Astrocyte of the hippocampus (primary cell): ENCODE measurements at regions not wholly inside any gene's neighbourhood (a gene's known extent, or its start where the extent isn't known, plus 50 kb on each side); places are given as distances from the start of the nearest gene placed in this dataset.

Source experiments
- DNase-seq: peaks from one replicate; pipeline ENCODE4 v3.0.0; 2011; ENCODE audit warnings: low read depth, low spot score

DNA sequence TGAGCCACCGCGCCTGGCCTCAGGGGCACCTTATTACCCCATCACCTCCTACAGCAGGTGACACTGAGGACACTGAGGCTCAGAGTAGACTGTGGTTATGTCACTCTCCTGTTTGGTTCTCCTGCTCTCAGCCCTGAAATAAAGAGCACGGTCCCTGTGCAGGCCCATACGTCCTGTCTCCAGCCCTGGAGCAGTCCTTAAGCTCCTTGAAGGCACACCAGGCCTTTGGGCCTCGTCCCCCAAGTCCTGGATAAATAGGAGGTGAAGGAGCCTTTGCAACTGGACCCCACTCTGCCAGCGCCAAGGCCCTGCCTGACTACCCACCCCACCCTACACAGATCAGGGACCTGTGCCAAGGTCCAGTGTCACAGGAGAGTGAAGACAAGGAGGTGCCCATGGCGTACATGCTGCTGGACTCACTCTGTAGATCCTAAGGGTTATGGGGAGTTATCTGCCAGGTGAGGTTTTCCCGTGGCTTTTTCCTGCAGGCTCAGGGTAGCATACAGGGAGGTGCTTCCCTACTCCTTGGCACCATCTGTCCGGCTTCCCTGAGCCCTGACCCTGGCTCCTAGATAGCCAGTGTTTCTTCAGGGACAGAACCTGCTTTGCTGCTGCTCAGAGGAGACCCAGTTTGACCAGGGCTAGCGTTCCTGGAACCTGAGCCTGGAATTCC lies 253.2 kb downstream of the SEC14L1 start:
- no peak for DNase-seq

GRCh38 chr17:77394540-77395295 lies 253.9 kb downstream of the SEC14L1 start:
- peak; percentile 93 for DNase-seq

- DNase-seq = no peak
Measured at GRCh38 chr17:77395501-77396048, 254.8 kb downstream of the SEC14L1 start.

DNA sequence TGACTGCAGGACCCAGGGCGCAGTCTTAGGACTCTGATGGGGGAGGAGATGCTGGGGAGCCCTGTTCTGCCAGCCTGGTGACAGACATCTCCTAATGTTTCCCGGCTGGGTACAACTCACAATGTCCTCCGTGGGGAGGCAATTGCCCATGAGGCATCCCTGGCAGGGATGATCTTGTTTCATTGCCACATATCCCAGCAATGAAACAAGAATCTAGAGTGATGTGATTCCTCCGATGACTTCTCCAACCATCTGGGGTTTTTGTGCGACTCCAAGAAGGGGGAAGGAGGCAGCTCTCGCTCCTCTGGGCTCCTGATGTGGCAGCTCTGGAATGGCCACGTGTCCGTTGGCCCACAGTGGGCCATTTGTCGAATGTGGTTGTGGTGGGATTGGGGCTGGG lies 255.8 kb downstream of the SEC14L1 start:
- DNase-seq = no peak

GRCh38 chr17:77398274-77398673 lies 257.5 kb downstream of the SEC14L1 start:
- DNase-seq = no peak

DNA sequence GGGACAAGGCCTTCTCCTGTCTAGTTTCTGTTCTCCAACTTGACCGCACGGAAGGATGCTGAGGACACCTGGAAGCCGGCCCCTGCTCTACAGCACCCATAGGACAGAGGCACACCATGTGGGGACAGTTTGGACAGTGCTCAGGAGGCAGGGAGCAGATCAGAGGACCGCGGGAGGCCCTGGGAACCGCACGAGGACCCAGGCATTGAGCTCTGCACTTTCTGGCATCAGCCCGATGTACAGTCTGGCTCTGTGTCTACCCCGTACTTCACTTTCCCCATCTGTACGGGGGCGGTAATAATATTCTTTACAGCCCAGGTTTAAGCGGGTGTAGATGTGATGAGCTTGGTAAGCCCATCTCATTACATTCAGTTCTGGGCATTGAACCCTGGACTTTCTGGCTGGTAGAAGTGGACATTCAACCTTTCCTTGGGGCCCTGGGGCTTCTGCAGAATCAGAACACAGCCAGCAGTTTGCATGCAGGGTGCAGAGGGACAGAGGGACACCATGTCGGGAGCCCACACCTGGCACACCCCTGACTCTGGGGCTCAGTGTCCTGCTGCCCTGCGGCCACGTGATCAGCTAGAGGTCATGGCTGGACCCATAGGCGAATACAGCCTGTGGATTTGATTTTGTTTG lies 258.7 kb downstream of the SEC14L1 start:
- no peak for DNase-seq

DNA sequence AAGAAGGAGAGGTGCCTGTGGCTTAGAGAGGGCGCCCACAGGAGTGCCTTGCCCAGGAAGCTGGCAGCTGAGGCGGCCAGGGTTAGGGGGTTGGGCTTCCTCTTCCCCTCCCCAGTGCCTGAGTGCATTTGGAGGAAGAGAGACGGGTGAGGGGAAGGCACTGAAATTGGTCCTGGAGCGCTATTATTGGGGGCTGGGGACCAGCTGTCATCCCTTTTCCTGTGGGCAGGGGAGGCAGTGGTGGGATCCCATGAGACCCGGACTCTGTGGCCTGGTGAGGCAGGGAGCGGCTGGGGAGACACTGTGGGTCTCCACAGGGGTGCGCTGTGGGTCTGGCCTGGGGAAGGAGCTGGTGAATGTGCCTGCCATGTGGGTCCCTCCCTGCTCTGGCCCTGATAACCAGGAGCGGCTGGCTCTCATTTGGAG lies 259.7 kb downstream of the SEC14L1 start:
- DNase-seq = no peak

DNA sequence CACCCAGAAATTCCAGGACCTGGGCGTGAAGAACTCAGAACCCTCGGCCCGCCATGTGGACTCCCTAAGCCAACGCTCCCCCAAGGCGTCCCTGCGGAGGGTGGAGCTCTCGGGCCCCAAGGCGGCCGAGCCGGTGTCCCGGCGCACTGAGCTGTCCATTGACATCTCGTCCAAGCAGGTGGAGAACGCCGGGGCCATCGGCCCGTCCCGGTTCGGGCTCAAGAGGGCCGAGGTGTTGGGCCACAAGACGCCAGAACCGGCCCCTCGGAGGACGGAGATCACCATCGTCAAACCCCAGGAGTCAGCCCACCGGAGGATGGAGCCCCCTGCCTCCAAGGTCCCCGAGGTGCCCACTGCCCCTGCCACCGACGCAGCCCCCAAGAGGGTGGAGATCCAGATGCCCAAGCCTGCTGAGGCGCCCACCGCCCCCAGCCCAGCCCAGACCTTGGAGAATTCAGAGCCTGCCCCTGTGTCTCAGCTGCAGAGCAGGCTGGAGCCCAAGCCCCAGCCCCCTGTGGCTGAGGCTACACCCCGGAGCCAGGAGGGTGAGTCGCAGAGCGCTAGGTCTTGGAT lies 261.5 kb downstream of the SEC14L1 start:
- no peak for DNase-seq

DNA sequence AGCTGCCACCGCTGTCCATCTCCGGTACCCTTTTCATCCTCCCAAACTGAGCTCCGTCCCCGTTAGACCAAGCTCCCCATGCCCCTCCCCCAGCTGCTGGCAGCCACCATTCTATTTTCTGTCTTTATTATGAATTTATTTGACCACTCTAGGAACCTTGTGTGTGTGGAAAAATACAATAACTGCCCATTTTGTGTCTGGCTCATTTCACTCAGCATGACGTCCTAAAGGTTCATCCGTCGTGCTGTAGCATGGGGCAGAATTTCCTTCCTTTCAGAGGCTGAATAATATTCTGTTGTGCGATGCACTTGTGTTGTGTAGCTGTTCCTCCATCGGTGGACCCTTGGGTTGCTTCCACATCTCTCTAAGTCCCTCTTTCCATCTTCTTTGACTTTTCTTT lies 263.1 kb downstream of the SEC14L1 start:
- no peak for DNase-seq

DNA sequence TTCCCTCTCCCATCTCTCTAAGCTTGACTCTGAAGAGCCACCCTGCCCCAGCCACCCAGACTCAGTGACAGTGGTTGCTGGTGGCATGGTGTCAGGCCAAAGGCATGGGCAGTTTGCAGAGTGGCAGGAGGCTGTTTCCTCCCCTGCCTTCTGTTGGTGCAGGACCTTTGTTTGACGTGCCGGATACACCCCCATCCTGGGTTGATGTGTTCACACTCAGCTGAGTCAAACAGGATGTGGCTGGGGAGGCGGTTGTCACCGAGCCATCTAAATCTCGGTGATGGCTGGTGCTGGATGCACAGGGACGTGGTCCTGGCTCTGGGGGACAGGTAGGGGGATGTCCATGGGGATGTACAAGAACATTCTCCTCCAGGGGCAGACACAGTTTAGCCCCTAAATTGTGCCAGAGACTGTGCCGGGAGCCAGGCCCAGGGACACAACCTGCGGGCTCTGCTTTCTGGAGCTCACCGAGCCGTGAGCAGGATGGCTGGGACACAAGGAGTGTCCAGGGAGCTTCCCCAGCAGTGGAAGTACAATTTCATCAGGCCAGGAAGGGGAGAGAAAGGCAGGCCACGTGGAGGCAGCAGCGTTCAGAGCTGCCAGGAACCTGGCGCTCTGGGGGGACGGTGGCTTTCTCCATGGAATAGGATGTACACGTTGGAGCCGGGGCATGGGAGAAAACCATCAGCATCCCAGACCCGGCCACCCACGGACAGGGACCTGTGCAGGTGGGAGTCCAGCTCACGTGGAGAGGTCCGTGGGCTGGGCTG lies 264.2 kb downstream of the SEC14L1 start:
- DNase-seq = peak; percentile 82

- DNase-seq = no peak
Measured at GRCh38 chr17:77405867-77406732, 265.3 kb downstream of the SEC14L1 start.

DNA sequence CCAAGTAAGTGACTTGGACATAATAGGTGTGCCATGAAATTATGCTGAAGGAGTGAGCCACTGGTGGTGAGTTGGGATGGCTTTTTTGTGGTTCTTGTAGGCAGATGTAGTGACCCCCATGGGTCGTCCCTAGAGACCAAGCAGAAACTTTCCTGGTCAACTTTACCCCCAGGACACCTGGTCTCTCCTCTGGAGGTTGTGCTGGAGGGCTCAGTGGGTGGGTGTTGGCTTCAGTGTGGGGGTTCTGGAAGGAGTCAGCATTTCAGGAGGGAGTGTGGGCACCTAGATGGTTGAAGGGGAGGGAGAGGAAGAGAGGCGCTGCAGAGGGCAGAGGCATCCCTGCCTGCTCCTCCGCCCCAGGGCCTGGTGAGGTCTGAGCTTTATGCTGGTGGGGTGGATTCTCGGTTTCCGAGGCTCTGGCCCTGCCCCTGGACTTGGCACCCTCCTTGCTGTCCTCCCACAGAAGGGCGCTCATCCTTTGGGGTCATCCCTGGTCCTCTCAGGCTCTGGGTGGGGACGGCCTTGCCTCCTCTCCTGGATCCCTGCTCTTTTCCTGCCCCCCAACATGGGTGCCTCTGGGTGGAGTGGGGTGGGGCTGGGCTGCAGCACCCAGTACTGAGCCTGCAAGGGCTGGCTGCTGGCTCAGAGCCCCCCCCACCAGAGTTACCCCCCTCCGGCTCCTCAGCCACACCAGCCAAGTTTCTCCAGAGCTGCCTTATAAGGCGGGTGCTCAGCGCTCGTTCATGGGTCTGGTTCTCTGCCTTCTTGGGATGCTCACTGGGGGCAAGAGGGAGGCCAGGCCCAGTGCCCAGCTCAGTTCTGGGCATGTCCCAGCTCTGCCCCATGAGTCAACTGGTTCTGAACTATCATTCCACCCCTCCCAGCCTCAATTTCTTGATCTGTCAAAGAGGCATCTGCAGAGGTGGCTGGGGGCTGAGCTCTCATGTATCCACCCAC lies 266.8 kb downstream of the SEC14L1 start:
- no peak for DNase-seq

GRCh38 chr17:77408284-77408683 lies 267.5 kb downstream of the SEC14L1 start:
- no peak for DNase-seq

DNA sequence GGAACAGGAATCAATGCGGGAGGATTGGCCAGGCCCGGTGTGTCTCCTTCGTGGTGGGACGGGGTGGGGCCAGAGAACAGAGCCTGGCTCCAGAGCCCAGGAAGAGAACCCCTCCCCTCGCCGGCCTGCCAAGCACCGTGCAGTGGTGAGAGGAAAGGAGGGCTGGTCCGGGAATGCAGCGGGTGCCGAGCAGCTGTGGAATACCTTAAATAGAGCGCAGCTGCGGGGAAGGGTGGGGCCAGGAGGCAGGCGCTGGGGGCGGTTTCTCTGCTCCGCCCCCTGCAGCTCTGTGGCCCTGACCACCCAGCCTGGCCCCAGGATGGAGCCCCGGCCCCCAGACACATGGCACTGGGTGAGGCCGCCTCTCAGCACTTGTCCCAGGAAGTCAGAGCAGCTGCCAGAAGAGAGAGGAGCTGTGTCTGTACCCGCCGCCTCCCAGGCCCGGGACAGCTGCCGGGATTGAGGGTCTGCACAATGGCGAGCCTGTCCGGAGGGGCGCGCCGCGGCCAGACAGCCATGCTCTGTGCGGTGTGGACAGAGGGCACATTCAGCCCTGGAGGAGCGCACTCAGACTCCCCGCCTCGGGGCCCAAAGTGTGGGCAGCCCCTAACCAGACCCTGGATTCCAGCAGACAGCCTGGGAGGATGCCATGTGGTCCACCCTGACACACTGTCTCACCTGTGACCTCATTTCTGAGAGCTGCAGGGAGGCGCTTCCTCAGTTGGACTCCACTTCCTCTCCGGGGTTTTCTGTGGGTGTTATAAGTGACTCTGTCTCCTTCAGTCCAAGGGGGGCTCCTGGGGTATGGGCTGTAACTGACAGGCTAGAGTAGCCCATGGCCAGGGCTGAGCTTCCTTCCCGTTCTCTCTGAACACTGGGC lies 268.8 kb downstream of the SEC14L1 start:
- DNase-seq = peak; percentile 85

DNA sequence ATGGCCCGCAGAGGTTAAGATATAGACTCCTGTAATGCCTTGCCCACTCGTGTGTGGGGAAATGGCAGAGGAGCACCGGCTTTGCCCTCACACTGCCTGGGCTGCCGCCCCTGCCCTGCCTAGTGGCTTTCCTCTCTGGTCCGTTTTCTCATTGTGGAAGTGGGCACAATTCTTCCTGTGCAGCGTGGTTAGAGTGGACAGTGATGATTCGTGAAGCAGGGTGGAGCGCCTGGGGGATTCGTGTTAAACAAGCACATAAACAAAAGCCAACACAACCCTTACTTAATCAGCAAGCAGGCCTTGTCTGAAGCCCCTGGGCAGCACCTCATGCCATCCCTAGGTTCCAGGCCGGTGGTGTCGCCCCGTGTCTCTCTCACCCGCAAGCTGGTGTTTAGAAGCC lies 269.7 kb downstream of the SEC14L1 start:
- no peak for DNase-seq

DNA sequence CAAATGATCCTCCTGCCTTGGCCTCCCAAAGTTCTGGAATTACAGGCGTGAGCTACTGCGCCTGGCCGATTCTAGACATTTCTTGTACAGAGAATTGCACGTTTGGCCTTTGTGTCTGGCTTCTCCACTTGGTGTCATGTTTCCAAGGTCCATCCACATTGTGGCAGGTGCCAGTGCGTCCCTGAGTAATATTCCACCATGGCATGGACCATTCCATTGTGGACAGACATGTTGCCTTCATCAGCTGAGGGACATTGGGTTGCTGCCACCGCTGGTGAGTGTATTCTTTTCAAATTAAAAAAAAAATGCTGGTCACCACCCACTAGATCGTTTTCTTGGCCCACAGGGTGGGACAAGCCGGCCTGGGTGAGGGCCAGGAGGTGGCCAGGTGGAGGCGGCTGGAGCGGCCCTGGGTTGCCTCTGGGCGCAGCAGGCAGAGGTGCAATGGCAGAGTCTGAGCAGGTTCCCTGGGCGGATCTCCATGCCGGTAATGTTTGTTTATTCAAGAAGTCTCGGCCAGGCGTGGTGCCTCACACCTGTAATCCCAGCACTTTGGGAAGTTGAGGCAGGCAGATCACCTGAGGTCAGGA lies 274.1 kb downstream of the SEC14L1 start:
- no peak for DNase-seq

GRCh38 chr17:77416105-77416713 lies 275.4 kb downstream of the SEC14L1 start:
- DNase-seq = no peak
